T-helper 1 cell treated with Interleukin-12 subunit alpha and Interleukin-12 subunit beta and Interleukin-4 antibody, amounts not matched to agents 30 μg/mL and 1 μg/mL, for 36 hours (primary cell): ENCODE measurements at regions not wholly inside any gene's neighbourhood (a gene's known extent, or its start where the extent isn't known, plus 50 kb on each side); places are given as distances from the start of the nearest gene placed in this dataset.
"Not testable (repeated sequence)": the region's sequence is repeated elsewhere in the genome, so short reads cannot be mapped to it uniquely, and the experiment has no call there.

ENCODE experiments used
- H3K27ac Mint-ChIP-seq: one replicate; pipeline ENCODE4 v1.8.0; 2021; ENCODE audit warnings: mild to moderate bottlenecking, mixed read lengths
- H3K27me3 Mint-ChIP-seq: one replicate; pipeline ENCODE4 v1.8.0; 2021; ENCODE audit warnings: low read depth, mixed read lengths
- H3K36me3 Mint-ChIP-seq: one replicate; pipeline ENCODE4 v1.8.0; 2021; ENCODE audit warnings: low read depth, mixed read lengths
- H3K4me1 Mint-ChIP-seq: one replicate; pipeline ENCODE4 v1.8.0; 2021; ENCODE audit warnings: low read depth, mixed read lengths
- H3K4me3 Mint-ChIP-seq: one replicate; pipeline ENCODE4 v1.8.0; 2021; ENCODE audit warnings: mild to moderate bottlenecking, moderate library complexity, mixed read lengths
- H3K9me3 Mint-ChIP-seq: one replicate; pipeline ENCODE4 v1.8.0; 2021; ENCODE audit warnings: mixed read lengths

DNA sequence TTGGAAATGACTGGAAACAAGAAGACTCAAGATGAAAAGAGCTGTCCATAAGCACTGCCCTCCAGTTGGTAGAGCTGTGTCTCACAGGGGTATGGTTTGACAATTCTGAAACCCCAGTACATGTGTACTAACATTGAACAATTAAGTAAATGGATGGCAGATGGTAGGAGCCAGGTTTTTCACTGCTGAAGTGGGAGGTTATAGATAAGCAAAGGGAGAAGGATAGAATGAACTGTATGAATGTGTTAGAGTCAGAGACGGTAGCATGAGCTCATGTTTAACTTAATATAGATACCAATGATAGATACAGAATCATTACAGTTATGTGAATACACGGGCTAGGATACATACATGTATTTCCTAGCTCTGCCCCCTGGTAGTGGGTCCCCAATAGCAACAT is 95.0 kb upstream of the SIRPA start:
- H3K36me3 Mint-ChIP-seq, result no peaks in the 10 kb centered on the region
- H3K4me1 Mint-ChIP-seq, result peaks cover 10% of the 10 kb centered on the region
- H3K27ac Mint-ChIP-seq, result no peak overlapping the region
- H3K9me3 Mint-ChIP-seq, result no peaks in the 10 kb centered on the region
- H3K27me3 Mint-ChIP-seq, result peaks cover 63% of the 10 kb centered on the region
- no peak overlapping the region for H3K4me3 Mint-ChIP-seq

GRCh38 chr20:1799746-1800145 is 95.5 kb upstream of the SIRPA start:
- not testable (repeated sequence) for H3K4me3 Mint-ChIP-seq, H3K36me3 Mint-ChIP-seq, H3K9me3 Mint-ChIP-seq, H3K27ac Mint-ChIP-seq
- Mint-ChIP-seq H3K4me1 (peaks cover 10% of the 10 kb centered on the region), H3K27me3 (peaks cover 64% of the 10 kb centered on the region)

DNA sequence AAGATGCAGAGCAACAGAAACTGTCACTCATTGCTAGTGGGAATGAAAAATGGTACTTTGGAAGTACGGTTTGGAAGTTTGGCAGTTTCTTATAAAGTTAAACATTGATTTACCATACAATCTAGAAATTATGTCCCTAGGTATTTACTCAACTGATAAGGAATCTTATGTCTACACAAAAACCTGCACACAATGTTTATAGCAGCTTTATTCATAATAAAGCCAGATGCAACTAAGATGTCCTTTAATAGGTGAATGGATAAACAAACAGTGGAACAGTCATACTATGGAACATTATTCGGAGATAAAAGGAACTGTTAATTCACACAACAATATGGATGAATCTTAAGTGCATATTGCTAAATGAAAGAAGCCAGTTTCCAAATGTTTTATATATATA is 96.2 kb upstream of the SIRPA start:
- Mint-ChIP-seq H3K36me3 (no peaks in the 10 kb centered on the region), H3K4me1 (peaks cover 10% of the 10 kb centered on the region), H3K4me3 (no peak overlapping the region), H3K9me3 (no peaks in the 10 kb centered on the region), H3K27ac (no peak overlapping the region), H3K27me3 (peaks cover 63% of the 10 kb centered on the region)

DNA sequence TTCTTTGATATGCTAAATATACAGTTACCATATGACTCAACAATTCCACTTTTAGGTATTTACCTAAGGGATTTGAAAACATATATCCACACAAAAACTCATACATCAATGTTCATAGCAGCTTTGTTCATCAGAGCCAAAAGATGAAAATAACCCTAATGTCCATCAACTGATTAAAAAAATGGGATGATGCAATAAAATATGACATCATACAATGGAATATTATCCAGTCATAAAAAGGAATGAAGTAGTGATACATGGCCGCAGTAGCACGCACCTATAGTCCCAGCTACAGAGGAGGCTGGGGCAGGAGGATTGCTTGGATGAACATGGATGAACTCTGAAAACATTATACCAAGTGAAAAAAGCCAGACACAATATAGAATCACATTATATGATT is 101.4 kb upstream of the SIRPA start:
- no peaks in the 10 kb centered on the region for H3K4me1 Mint-ChIP-seq
- no peaks in the 10 kb centered on the region for H3K36me3 Mint-ChIP-seq
- no peak overlapping the region for H3K27ac Mint-ChIP-seq
- H3K27me3 Mint-ChIP-seq, result peaks cover 47% of the 10 kb centered on the region
- no peak overlapping the region for H3K4me3 Mint-ChIP-seq
- H3K9me3 Mint-ChIP-seq, result no peaks in the 10 kb centered on the region

- Mint-ChIP-seq H3K36me3 (no peaks in the 10 kb centered on the region), H3K4me3 (no peak overlapping the region), H3K27ac (no peak overlapping the region), H3K9me3 (no peaks in the 10 kb centered on the region), H3K4me1 (no peaks in the 10 kb centered on the region), H3K27me3 (peaks cover 50% of the 10 kb centered on the region)
These were observed 102.9 kb upstream of the SIRPA start for GRCh38 chr20:1792274-1792673.

DNA sequence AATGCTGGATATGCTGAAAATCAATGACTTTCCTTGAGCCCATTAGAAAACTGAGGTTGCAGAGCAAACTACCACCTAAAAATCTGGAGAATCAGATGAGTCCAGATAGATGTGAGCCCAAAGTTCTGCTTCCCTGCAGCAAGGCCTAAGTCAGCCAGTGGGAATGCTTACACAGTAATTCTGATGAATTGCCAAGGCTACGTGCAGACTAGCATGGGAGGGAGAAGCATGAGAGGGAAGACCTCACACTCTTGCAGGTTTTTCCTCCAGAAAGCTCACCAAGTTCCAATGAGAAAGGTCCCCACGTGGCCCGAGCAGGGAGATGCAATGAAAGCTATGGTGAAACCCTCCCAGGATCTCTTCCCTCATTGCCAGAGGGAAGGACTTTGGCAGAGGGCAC is 104.8 kb upstream of the SIRPA start:
- Mint-ChIP-seq H3K27ac (no peak overlapping the region), H3K4me3 (no peak overlapping the region), H3K36me3 (no peaks in the 10 kb centered on the region), H3K27me3 (peaks cover 55% of the 10 kb centered on the region), H3K4me1 (no peaks in the 10 kb centered on the region), H3K9me3 (no peaks in the 10 kb centered on the region)

GRCh38 chr20:1788044-1788443 is 107.2 kb upstream of the SIRPA start:
- Mint-ChIP-seq H3K27ac (no peak overlapping the region), H3K4me3 (no peak overlapping the region), H3K36me3 (no peaks in the 10 kb centered on the region), H3K27me3 (peaks cover 42% of the 10 kb centered on the region), H3K4me1 (no peaks in the 10 kb centered on the region), H3K9me3 (no peaks in the 10 kb centered on the region)

- no peaks in the 10 kb centered on the region for H3K36me3 Mint-ChIP-seq
These were observed 108.7 kb upstream of the SIRPA start for GRCh38 chr20:1786486-1786885.

GRCh38 chr20:1784586-1784985 is 110.6 kb upstream of the SIRPA start:
- no peak overlapping the region for H3K4me3 Mint-ChIP-seq
- no peak overlapping the region for H3K27ac Mint-ChIP-seq
- H3K4me1 Mint-ChIP-seq, result no peaks in the 10 kb centered on the region
- H3K27me3 Mint-ChIP-seq, result peaks cover 35% of the 10 kb centered on the region
- no peaks in the 10 kb centered on the region for H3K36me3 Mint-ChIP-seq
- no peaks in the 10 kb centered on the region for H3K9me3 Mint-ChIP-seq

More at GRCh38 chr20:1786486-1786885, 108.7 kb upstream of the SIRPA start:
- Mint-ChIP-seq H3K9me3 (no peaks in the 10 kb centered on the region), H3K4me3 (no peak overlapping the region), H3K4me1 (no peaks in the 10 kb centered on the region), H3K27me3 (peaks cover 38% of the 10 kb centered on the region), H3K27ac (no peak overlapping the region)

DNA sequence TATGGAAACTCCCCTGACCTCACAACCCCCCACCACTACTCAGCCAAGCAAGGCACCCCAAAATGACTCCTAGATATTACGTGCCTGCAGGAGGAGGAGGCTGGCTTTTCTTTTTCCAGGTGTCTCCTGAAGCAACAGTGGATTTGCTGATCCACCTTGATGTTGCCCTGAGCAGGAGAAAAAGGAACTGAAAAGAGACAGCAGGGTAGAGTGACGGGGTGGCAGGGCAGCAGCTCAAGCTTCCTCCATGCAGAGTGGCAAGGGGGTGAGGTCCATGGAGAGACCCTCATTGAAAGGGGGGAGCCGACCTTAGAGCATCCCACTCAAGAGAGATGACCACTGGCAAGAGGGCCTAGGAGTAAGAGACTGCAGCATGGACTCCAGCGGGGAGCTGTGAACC is 112.0 kb upstream of the SIRPA start:
- H3K27me3 Mint-ChIP-seq, result peaks cover 32% of the 10 kb centered on the region
- no peak overlapping the region for H3K4me3 Mint-ChIP-seq
- H3K36me3 Mint-ChIP-seq, result no peaks in the 10 kb centered on the region
- no peaks in the 10 kb centered on the region for H3K9me3 Mint-ChIP-seq
- H3K4me1 Mint-ChIP-seq, result no peaks in the 10 kb centered on the region
- H3K27ac Mint-ChIP-seq, result no peak overlapping the region

DNA sequence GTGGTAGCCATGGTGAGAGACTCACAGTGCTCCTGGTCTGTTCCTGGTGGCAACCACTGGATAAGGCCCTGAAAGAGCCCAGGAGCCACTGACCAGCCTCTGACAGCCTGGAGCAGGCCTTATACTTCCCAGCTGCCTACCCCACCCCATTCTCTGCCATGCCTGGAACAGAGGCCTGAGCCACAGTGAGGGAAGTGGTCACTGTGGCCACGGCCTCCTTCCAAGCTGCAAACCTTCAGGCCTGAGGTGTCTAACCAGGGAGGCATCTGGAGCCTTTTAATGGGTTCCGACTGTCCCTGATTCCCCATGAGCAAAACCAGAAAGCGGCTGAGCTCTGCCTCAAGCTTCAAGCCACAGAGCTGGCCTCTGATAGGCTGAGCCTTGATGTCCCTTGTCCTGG is 113.0 kb upstream of the SIRPA start:
- Mint-ChIP-seq H3K4me1 (peaks cover 3% of the 10 kb centered on the region), H3K27me3 (peaks cover 25% of the 10 kb centered on the region), H3K9me3 (no peaks in the 10 kb centered on the region), H3K4me3 (no peak overlapping the region), H3K36me3 (no peaks in the 10 kb centered on the region), H3K27ac (no peak overlapping the region)

GRCh38 chr20:1779567-1779966 is 115.6 kb upstream of the SIRPA start:
- Mint-ChIP-seq H3K27me3 (peaks cover 10% of the 10 kb centered on the region), H3K9me3 (no peaks in the 10 kb centered on the region), H3K36me3 (no peaks in the 10 kb centered on the region), H3K27ac (no peak overlapping the region), H3K4me1 (peaks cover 13% of the 10 kb centered on the region), H3K4me3 (no peak overlapping the region)

- Mint-ChIP-seq H3K27me3 (peaks cover 10% of the 10 kb centered on the region), H3K36me3 (no peaks in the 10 kb centered on the region), H3K4me3 (no peak overlapping the region), H3K27ac (no peak overlapping the region), H3K4me1 (peaks cover 13% of the 10 kb centered on the region), H3K9me3 (no peaks in the 10 kb centered on the region)
These were observed 116.9 kb upstream of the SIRPA start for GRCh38 chr20:1778338-1778737.

GRCh38 chr20:1777476-1777820 is 117.8 kb upstream of the SIRPA start:
- peaks cover 13% of the 10 kb centered on the region for H3K4me1 Mint-ChIP-seq
- no peak overlapping the region for H3K27ac Mint-ChIP-seq
- H3K27me3 Mint-ChIP-seq, result peaks cover 10% of the 10 kb centered on the region
- H3K36me3 Mint-ChIP-seq, result no peaks in the 10 kb centered on the region
- H3K4me3 Mint-ChIP-seq, result peak overlapping the region; percentile 74
- no peaks in the 10 kb centered on the region for H3K9me3 Mint-ChIP-seq

DNA sequence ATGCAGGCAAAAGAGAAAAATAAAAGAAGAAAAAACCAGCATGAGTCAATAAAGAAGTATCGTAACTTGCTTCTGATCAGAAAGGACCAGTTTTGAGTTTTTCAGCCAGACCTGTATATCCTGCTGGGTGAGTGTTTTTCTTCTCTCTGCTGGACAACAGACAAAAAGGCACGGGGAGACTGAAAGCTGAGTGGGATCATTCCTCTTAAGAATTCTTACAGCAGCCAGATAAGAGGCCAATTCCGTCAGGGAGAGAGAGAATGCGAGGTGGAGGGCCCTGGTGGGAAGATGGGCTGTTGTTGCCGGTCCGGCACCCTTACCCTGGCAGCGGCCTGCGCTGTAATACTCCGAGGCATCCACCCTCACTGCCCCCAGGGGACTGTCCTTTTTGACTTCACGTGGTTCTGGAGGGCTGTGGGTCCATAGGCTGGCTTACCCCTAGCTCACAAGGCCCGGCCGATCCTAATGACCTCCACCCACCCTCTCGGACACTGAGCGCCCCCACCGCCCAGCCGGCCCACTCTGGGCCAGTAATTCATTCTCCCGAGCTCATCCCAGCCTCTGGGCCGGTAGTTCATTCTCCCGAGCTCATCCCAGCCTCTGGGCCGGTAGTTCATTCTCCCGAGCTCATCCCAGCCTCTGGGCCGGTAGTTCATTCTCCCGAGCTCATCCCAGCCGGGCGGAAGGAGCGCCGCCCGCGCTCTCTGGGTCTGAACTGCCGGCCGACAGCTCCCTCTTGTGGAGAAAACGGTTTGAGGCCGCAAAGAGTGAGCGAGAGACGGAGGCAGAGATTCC is 118.3 kb upstream of the SIRPA start:
- Mint-ChIP-seq H3K4me3 (peak overlapping the region; percentile 74), H3K9me3 (no peaks in the 10 kb centered on the region), H3K27me3 (peaks cover 10% of the 10 kb centered on the region), H3K36me3 (no peaks in the 10 kb centered on the region), H3K27ac (no peak overlapping the region), H3K4me1 (peaks cover 13% of the 10 kb centered on the region)

- Mint-ChIP-seq H3K4me1 (peaks cover 13% of the 10 kb centered on the region), H3K27ac (no peak overlapping the region), H3K27me3 (peaks cover 11% of the 10 kb centered on the region), H3K9me3 (no peaks in the 10 kb centered on the region), H3K36me3 (no peaks in the 10 kb centered on the region), H3K4me3 (no peak overlapping the region)
These were observed 117.5 kb upstream of the SIRPG start for GRCh38 chr20:1775117-1775516.
